ENCODE measurements at regions not wholly inside any gene's neighbourhood (a gene's known extent, or its start where the extent isn't known, plus 50 kb on each side); places are given as distances from the start of the nearest gene placed in this dataset.

GRCh38 chr9:117470455-117470854, 55.6 kb upstream of the ASTN2 start:
- H4K20me1 ChIP-seq (ENCODE audit: insufficient read depth, low read length, poor library complexity, severe bottlenecking) = no peaks in the 10 kb centered on the region
- no peaks in the 10 kb centered on the region for H3K36me3 ChIP-seq (ENCODE audit: insufficient read depth, low read length)
- H3K9me3 ChIP-seq (ENCODE audit: insufficient read depth, low read depth, low read length) = no peaks in the 10 kb centered on the region
- H3K9me2 ChIP-seq (replicated peaks; ENCODE audit: low read depth, low read length) = no peaks in the 10 kb centered on the region
- H3K4me1 ChIP-seq (ENCODE audit: insufficient read depth, low read length, poor library complexity, severe bottlenecking) = no peaks in the 10 kb centered on the region
- no peaks in the 10 kb centered on the region for H3K79me2 ChIP-seq (ENCODE audit: insufficient read depth, low read length)
- H3K9ac ChIP-seq (ENCODE audit: low read depth, low read length, poor library complexity, severe bottlenecking) = no peak overlapping the region
- H3K4me3 ChIP-seq (ENCODE audit: low read length, poor library complexity, severe bottlenecking) = no peak overlapping the region
- TF ChIP-seq CTCF (conservative IDR thresholded peaks at IDR 0.05; ENCODE audit: low read length) = no peak
- no peak for TF ChIP-seq EZH2phosphoT487 (IDR thresholded peaks at IDR 0.05; ENCODE audit: borderline replicate concordance)
- no peak overlapping the region for H3K4me2 ChIP-seq (ENCODE audit: low read depth, low read length, poor library complexity, severe bottlenecking)
- H3K27me3 ChIP-seq (ENCODE audit: insufficient read depth, low read length, poor library complexity, severe bottlenecking) = no peaks in the 10 kb centered on the region
- no peaks in the 10 kb centered on the region for H3F3A ChIP-seq (ENCODE audit: low read depth)
- H2AFZ ChIP-seq (ENCODE audit: low read length) = no peak overlapping the region

- no peak for TF ChIP-seq CTCF (conservative IDR thresholded peaks at IDR 0.05; ENCODE audit: low read length)
- TF ChIP-seq EZH2phosphoT487 (IDR thresholded peaks at IDR 0.05; ENCODE audit: borderline replicate concordance) = no peak
- no peaks in the 10 kb centered on the region for H3F3A ChIP-seq (ENCODE audit: low read depth)
- H3K4me3 ChIP-seq (ENCODE audit: low read length, poor library complexity, severe bottlenecking) = no peak overlapping the region
- no peak overlapping the region for H2AFZ ChIP-seq (ENCODE audit: low read length)
- no peaks in the 10 kb centered on the region for H3K4me1 ChIP-seq (ENCODE audit: insufficient read depth, low read length, poor library complexity, severe bottlenecking)
- no peak overlapping the region for H3K9ac ChIP-seq (ENCODE audit: low read depth, low read length, poor library complexity, severe bottlenecking)
- H3K4me2 ChIP-seq (ENCODE audit: low read depth, low read length, poor library complexity, severe bottlenecking) = no peak overlapping the region
- H3K9me2 ChIP-seq (replicated peaks; ENCODE audit: low read depth, low read length) = no peaks in the 10 kb centered on the region
- H3K36me3 ChIP-seq (ENCODE audit: insufficient read depth, low read length) = no peaks in the 10 kb centered on the region
- no peaks in the 10 kb centered on the region for H3K27me3 ChIP-seq (ENCODE audit: insufficient read depth, low read length, poor library complexity, severe bottlenecking)
- H3K9me3 ChIP-seq (ENCODE audit: insufficient read depth, low read depth, low read length) = no peaks in the 10 kb centered on the region
- H4K20me1 ChIP-seq (ENCODE audit: insufficient read depth, low read length, poor library complexity, severe bottlenecking) = no peaks in the 10 kb centered on the region
- H3K79me2 ChIP-seq (ENCODE audit: insufficient read depth, low read length) = no peaks in the 10 kb centered on the region
Measured at GRCh38 chr9:117466111-117466510, 51.3 kb upstream of the ASTN2 start.

- Histone ChIP-seq H4K20me1 (ENCODE audit: insufficient read depth, low read length, poor library complexity, severe bottlenecking) (no peaks in the 10 kb centered on the region), H3F3A (ENCODE audit: low read depth) (no peaks in the 10 kb centered on the region), H3K4me3 (ENCODE audit: low read length, poor library complexity, severe bottlenecking) (no peak overlapping the region), H3K9me2 (replicated peaks; ENCODE audit: low read depth, low read length) (no peaks in the 10 kb centered on the region), H3K36me3 (ENCODE audit: insufficient read depth, low read length) (no peaks in the 10 kb centered on the region), H3K9ac (ENCODE audit: low read depth, low read length, poor library complexity, severe bottlenecking) (no peak overlapping the region), H3K79me2 (ENCODE audit: insufficient read depth, low read length) (no peaks in the 10 kb centered on the region), H3K9me3 (ENCODE audit: insufficient read depth, low read depth, low read length) (no peaks in the 10 kb centered on the region), H3K27me3 (ENCODE audit: insufficient read depth, low read length, poor library complexity, severe bottlenecking) (no peaks in the 10 kb centered on the region), H2AFZ (ENCODE audit: low read length) (no peak overlapping the region), H3K4me1 (ENCODE audit: insufficient read depth, low read length, poor library complexity, severe bottlenecking) (no peaks in the 10 kb centered on the region), H3K4me2 (ENCODE audit: low read depth, low read length, poor library complexity, severe bottlenecking) (no peak overlapping the region)
- no peak for TF ChIP-seq CTCF (conservative IDR thresholded peaks at IDR 0.05; ENCODE audit: low read length)
- no peak for TF ChIP-seq EZH2phosphoT487 (IDR thresholded peaks at IDR 0.05; ENCODE audit: borderline replicate concordance)
Measured at GRCh38 chr9:117465706-117466105, 50.8 kb upstream of the ASTN2 start.
